ENCODE measurements at regions not wholly inside any gene's neighbourhood (a gene's known extent, or its start where the extent isn't known, plus 50 kb on each side); places are given as distances from the start of the nearest gene placed in this dataset.

DNA sequence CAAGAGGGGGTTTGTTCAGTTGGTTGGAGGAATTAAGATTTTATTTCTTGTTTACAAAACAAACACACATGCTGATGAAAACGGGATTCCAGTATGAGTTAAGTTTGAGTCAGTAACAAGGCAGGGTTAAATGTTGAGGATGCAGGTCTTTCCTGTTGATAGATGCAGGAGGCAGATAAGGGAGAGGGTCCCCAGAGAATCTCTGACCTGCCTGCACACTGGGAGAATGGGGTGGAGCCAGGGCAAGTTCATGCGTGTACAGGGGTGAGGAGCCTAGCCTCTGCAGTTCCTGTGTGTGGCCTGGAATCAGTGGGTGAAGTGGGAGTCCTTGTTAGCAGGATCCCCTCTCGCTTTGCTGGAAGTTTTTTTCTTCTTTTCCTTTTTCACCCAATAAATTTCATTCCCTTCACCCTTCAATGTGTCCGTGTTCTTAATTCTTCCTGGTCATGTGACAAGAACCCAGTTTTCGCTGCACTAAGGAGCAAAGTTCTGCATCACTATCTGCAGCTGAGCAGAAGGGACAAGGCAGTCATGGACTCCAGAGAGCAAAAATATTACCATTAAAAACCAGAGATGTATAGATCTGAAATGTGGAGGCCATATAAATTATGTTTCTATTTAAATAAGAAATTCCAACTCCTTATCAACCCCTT is 69.9 kb upstream of the MARK1 start:
- H3K9me2 ChIP-seq (ENCODE audit: insufficient read depth, low read length): no peaks in the 10 kb centered on the region
- no peak overlapping the region for H3K9ac ChIP-seq (ENCODE audit: low read length)
- no peaks in the 10 kb centered on the region for H3K79me2 ChIP-seq (replicated peaks; ENCODE audit: insufficient read depth, low read length)
- H3F3A ChIP-seq (ENCODE audit: insufficient read depth, low read length, poor library complexity, severe bottlenecking): no peaks in the 10 kb centered on the region
- no peaks in the 10 kb centered on the region for H3K36me3 ChIP-seq (ENCODE audit: insufficient read depth, low read length)
- H3K9me3 ChIP-seq (ENCODE audit: low read length): no peaks in the 10 kb centered on the region
- no peaks in the 10 kb centered on the region for H4K20me1 ChIP-seq (ENCODE audit: insufficient read depth)
- no peak overlapping the region for H2AFZ ChIP-seq (ENCODE audit: low read depth, low read length)
- TF ChIP-seq, protein P1, sequence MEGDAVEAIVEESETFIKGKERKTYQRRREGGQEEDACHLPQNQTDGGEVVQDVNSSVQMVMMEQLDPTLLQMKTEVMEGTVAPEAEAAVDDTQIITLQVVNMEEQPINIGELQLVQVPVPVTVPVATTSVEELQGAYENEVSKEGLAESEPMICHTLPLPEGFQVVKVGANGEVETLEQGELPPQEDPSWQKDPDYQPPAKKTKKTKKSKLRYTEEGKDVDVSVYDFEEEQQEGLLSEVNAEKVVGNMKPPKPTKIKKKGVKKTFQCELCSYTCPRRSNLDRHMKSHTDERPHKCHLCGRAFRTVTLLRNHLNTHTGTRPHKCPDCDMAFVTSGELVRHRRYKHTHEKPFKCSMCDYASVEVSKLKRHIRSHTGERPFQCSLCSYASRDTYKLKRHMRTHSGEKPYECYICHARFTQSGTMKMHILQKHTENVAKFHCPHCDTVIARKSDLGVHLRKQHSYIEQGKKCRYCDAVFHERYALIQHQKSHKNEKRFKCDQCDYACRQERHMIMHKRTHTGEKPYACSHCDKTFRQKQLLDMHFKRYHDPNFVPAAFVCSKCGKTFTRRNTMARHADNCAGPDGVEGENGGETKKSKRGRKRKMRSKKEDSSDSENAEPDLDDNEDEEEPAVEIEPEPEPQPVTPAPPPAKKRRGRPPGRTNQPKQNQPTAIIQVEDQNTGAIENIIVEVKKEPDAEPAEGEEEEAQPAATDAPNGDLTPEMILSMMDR (IDR thresholded peaks at IDR 0.05; ENCODE audit: poor library complexity, severe bottlenecking): no peak
- TF ChIP-seq POLR2AphosphoS5 (IDR thresholded peaks at IDR 0.05) (no peak), TAF1 (IDR thresholded peaks at IDR 0.05; ENCODE audit: low read depth) (no peak), SMC3 (conservative IDR thresholded peaks at IDR 0.05; ENCODE audit: poor library complexity) (no peak), RAD21 (conservative IDR thresholded peaks at IDR 0.05) (no peak)
- no peak overlapping the region for H3K4me2 ChIP-seq (ENCODE audit: low read length)
- no peak overlapping the region for H3K27ac ChIP-seq (ENCODE audit: low read length)
- H3K4me3 ChIP-seq (ENCODE audit: low read length): no peak overlapping the region
- no peaks in the 10 kb centered on the region for H3K27me3 ChIP-seq (ENCODE audit: insufficient read depth, low read depth, low read length)

DNA sequence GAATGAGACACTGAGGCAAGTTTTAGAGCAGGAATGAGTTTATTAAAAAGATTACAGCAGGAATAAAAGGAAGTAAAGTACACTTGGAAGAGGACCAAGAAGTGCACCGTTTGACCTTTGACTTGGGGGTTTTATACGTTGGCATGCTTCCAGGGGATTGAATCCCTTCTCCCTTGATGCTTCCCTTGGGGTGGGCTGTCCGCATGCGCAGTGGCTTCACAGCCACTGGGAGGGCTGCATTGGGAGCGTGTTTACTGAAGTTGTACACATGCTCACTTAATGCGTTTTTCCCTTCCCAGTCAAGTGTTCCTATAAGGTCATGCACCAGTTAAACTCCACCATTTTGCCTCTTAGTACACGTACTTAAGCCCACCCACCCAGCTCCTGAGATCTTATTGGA is 72.4 kb upstream of the MARK1 start:
- H2AFZ ChIP-seq (ENCODE audit: low read depth, low read length): no peak overlapping the region
- TF ChIP-seq EZH2 (IDR thresholded peaks at IDR 0.05; ENCODE audit: borderline replicate concordance, insufficient read depth, low read length, poor library complexity, severe bottlenecking) (no peak), SMC3 (conservative IDR thresholded peaks at IDR 0.05; ENCODE audit: poor library complexity) (no peak), RAD21 (conservative IDR thresholded peaks at IDR 0.05) (no peak), EP300 (conservative IDR thresholded peaks at IDR 0.05; ENCODE audit: poor library complexity, severe bottlenecking) (no peak), POLR2AphosphoS5 (IDR thresholded peaks at IDR 0.05) (no peak), MXI1 (conservative IDR thresholded peaks at IDR 0.05; ENCODE audit: poor library complexity, severe bottlenecking) (no peak), TAF1 (IDR thresholded peaks at IDR 0.05; ENCODE audit: low read depth) (no peak)
- TF ChIP-seq, protein P1 (IDR thresholded peaks at IDR 0.05; ENCODE audit: poor library complexity, severe bottlenecking): no peak
- TF ChIP-seq, protein P2, sequence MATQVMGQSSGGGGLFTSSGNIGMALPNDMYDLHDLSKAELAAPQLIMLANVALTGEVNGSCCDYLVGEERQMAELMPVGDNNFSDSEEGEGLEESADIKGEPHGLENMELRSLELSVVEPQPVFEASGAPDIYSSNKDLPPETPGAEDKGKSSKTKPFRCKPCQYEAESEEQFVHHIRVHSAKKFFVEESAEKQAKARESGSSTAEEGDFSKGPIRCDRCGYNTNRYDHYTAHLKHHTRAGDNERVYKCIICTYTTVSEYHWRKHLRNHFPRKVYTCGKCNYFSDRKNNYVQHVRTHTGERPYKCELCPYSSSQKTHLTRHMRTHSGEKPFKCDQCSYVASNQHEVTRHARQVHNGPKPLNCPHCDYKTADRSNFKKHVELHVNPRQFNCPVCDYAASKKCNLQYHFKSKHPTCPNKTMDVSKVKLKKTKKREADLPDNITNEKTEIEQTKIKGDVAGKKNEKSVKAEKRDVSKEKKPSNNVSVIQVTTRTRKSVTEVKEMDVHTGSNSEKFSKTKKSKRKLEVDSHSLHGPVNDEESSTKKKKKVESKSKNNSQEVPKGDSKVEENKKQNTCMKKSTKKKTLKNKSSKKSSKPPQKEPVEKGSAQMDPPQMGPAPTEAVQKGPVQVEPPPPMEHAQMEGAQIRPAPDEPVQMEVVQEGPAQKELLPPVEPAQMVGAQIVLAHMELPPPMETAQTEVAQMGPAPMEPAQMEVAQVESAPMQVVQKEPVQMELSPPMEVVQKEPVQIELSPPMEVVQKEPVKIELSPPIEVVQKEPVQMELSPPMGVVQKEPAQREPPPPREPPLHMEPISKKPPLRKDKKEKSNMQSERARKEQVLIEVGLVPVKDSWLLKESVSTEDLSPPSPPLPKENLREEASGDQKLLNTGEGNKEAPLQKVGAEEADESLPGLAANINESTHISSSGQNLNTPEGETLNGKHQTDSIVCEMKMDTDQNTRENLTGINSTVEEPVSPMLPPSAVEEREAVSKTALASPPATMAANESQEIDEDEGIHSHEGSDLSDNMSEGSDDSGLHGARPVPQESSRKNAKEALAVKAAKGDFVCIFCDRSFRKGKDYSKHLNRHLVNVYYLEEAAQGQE (IDR thresholded peaks at IDR 0.05; ENCODE audit: borderline replicate concordance): no peak
- H3K4me3 ChIP-seq (ENCODE audit: low read length): no peak overlapping the region
- no peaks in the 10 kb centered on the region for H3F3A ChIP-seq (ENCODE audit: insufficient read depth, low read length, poor library complexity, severe bottlenecking)
- no peaks in the 10 kb centered on the region for H4K20me1 ChIP-seq (ENCODE audit: insufficient read depth)
- no peaks in the 10 kb centered on the region for H3K9me3 ChIP-seq (ENCODE audit: low read length)
- no peak overlapping the region for H3K9ac ChIP-seq (ENCODE audit: low read length)
- H3K9me2 ChIP-seq (ENCODE audit: insufficient read depth, low read length): no peaks in the 10 kb centered on the region
- H3K36me3 ChIP-seq (ENCODE audit: insufficient read depth, low read length): no peaks in the 10 kb centered on the region
- no peak overlapping the region for H3K27ac ChIP-seq (ENCODE audit: low read length)
- H3K4me2 ChIP-seq (ENCODE audit: low read length): no peak overlapping the region
- no peaks in the 10 kb centered on the region for H3K79me2 ChIP-seq (replicated peaks; ENCODE audit: insufficient read depth, low read length)
- no peaks in the 10 kb centered on the region for H3K27me3 ChIP-seq (ENCODE audit: insufficient read depth, low read depth, low read length)
